ENCODE measurements at regions not wholly inside any gene's neighbourhood (a gene's known extent, or its start where the extent isn't known, plus 50 kb on each side); places are given as distances from the start of the nearest gene placed in this dataset.

- no peak for DNase-seq (ENCODE audit: low read depth)
Measured at GRCh38 chr3:117181222-117181621, 471.6 kb downstream of the TUSC7 start.

- DNase-seq (ENCODE audit: low read depth) = peak; percentile 45
Measured at GRCh38 chr3:117184574-117184973, 475.0 kb downstream of the TUSC7 start.

GRCh38 chr3:117191245-117191644 is 481.7 kb downstream of the TUSC7 start:
- DNase-seq (ENCODE audit: low read depth) = no peak

GRCh38 chr3:117192888-117193287 is 483.3 kb downstream of the TUSC7 start:
- no peak for DNase-seq (ENCODE audit: low read depth)

GRCh38 chr3:117193390-117193789 is 483.8 kb downstream of the TUSC7 start:
- no peak for DNase-seq (ENCODE audit: low read depth)

GRCh38 chr3:117195034-117195433 is 485.5 kb downstream of the TUSC7 start:
- no peak for DNase-seq (ENCODE audit: low read depth)

GRCh38 chr3:117200962-117201361 is 491.4 kb downstream of the TUSC7 start:
- DNase-seq (ENCODE audit: low read depth) = no peak

- DNase-seq (ENCODE audit: low read depth) = no peak
Measured at GRCh38 chr3:117201901-117202774, 492.6 kb downstream of the TUSC7 start.

- DNase-seq (ENCODE audit: low read depth) = no peak
Measured at GRCh38 chr3:117217355-117217754, 507.8 kb downstream of the TUSC7 start.

- no peak for DNase-seq (ENCODE audit: low read depth)
Measured at GRCh38 chr3:117217760-117218316, 508.3 kb downstream of the TUSC7 start.

- DNase-seq (ENCODE audit: low read depth) = no peak
Measured at GRCh38 chr3:117218641-117219048, 509.1 kb downstream of the TUSC7 start.

- no peak for DNase-seq (ENCODE audit: low read depth)
Measured at GRCh38 chr3:117219296-117219695, 509.7 kb downstream of the TUSC7 start.

- no peak for DNase-seq (ENCODE audit: low read depth)
Measured at GRCh38 chr3:117226932-117227331, 517.4 kb downstream of the TUSC7 start.

GRCh38 chr3:117228466-117228865 is 518.9 kb downstream of the TUSC7 start:
- DNase-seq (ENCODE audit: low read depth) = no peak

- no peak for DNase-seq (ENCODE audit: low read depth)
Measured at GRCh38 chr3:117230924-117231323, 521.3 kb downstream of the TUSC7 start.

GRCh38 chr3:117234331-117234730 is 524.8 kb downstream of the TUSC7 start:
- DNase-seq (ENCODE audit: low read depth) = no peak

GRCh38 chr3:117235304-117235703 is 525.7 kb downstream of the TUSC7 start:
- no peak for DNase-seq (ENCODE audit: low read depth)

GRCh38 chr3:117238806-117239205 is 529.2 kb downstream of the TUSC7 start:
- DNase-seq (ENCODE audit: low read depth) = no peak

GRCh38 chr3:117243657-117244056 is 534.1 kb downstream of the TUSC7 start:
- no peak for DNase-seq (ENCODE audit: low read depth)

- no peak for DNase-seq (ENCODE audit: low read depth)
Measured at GRCh38 chr3:117246771-117247555, 537.4 kb downstream of the TUSC7 start.

GRCh38 chr3:117248153-117248552 is 538.6 kb downstream of the TUSC7 start:
- no peak for DNase-seq (ENCODE audit: low read depth)

- peak; percentile 29 for DNase-seq (ENCODE audit: low read depth)
Measured at GRCh38 chr3:117252208-117252607, 542.6 kb downstream of the TUSC7 start.

- no peak for DNase-seq (ENCODE audit: low read depth)
Measured at GRCh38 chr3:117252651-117253050, 543.1 kb downstream of the TUSC7 start.
